K562 (cell line): ENCODE measurements at regions not wholly inside any gene's neighbourhood (a gene's known extent, or its start where the extent isn't known, plus 50 kb on each side); places are given as distances from the start of the nearest gene placed in this dataset.

Experiments used
- CBX5 ChIP-seq: IDR thresholded peaks from 2 replicates; pipeline ENCODE4 v1.6.1; 2014; ENCODE audit warnings: low read depth, borderline replicate concordance
- E2F5 ChIP-seq: sonication (generic); formaldehyde crosslinking; IDR thresholded peaks from 2 replicates; pipeline ENCODE4 v1.8.0; 2022; ENCODE audit warnings: mild to moderate bottlenecking, missing genetic modification reagents
- KAT7 ChIP-seq: sonication (generic); formaldehyde crosslinking; IDR thresholded peaks from 2 replicates; pipeline ENCODE4 v1.8.0; 2022; ENCODE audit warnings: missing genetic modification reagents, mild to moderate bottlenecking, borderline replicate concordance
- MEIS2 ChIP-seq: fragments of 450-650 bp; IDR thresholded peaks from 2 replicates; pipeline ENCODE4 v1.6.1; 2014; ENCODE audit warnings: mild to moderate bottlenecking; ENCODE audit not compliant: partially characterized antibody
- USF1 ChIP-seq: sonication (generic); formaldehyde crosslinking; IDR thresholded peaks from 2 replicates; pipeline ENCODE4 v1.9.0; 2022; ENCODE audit warnings: mild to moderate bottlenecking, missing genetic modification reagents
- ZNF407 ChIP-seq: fragments of 450-650 bp; IDR thresholded peaks from 2 replicates; pipeline ENCODE4 v1.6.1; 2016; ENCODE audit warnings: low read depth
- ZNF512 ChIP-seq: IDR thresholded peaks from 2 replicates; pipeline ENCODE4 v1.6.1; 2016; ENCODE audit warnings: missing genetic modification characterization, missing compliant biosample characterization

- no peak for TF ChIP-seq ZNF407
- no peak for TF ChIP-seq USF1
- no peak for TF ChIP-seq MEIS2
- TF ChIP-seq E2F5, result no peak
- TF ChIP-seq KAT7 (CRISPR knock-in tag), result no peak
- no peak for TF ChIP-seq CBX5
- TF ChIP-seq ZNF512 (tag), result no peak
These were observed 79.0 kb upstream of the BMP5 start (continued) for GRCh38 chr6:55954436-55954835.
